CD4-positive, CD25-positive, alpha-beta regulatory T cell (primary cell): ENCODE measurements at regions not wholly inside any gene's neighbourhood (a gene's known extent, or its start where the extent isn't known, plus 50 kb on each side); places are given as distances from the start of the nearest gene placed in this dataset.

Source experiments
- ATAC-seq, 2 donors: fragments of 150-1000 bp; cut with Tn5 transposase; one replicate each; pipeline ENCODE4 v1.10.0; 2021; ENCODE audit warnings: low read depth in 2 of 2, moderate number of reproducible peaks in 2 of 2, moderate library complexity in 1 of 2
- DNase-seq, 3 donors: peaks; one replicate each; pipeline versions ENCODE4 v3.0.0 to v3.0.0-alpha.2; 2012 to 2022; ENCODE audit warnings: mixed read lengths in 1 of 3
- H3K27ac ChIP-seq: one replicate; pipeline ENCODE4 v1.7.0; 2013; ENCODE audit warnings: mild to moderate bottlenecking, low read length; ENCODE audit not compliant: insufficient read depth, poor library complexity, severe bottlenecking
- H3K27me3 ChIP-seq: one replicate; pipeline ENCODE4 v1.7.0; 2013; ENCODE audit warnings: low read length; ENCODE audit not compliant: control insufficient read depth, insufficient read depth
- H3K36me3 ChIP-seq: one replicate; pipeline ENCODE4 v1.7.0; 2013; ENCODE audit warnings: mild to moderate bottlenecking, low read length, moderate library complexity; ENCODE audit not compliant: control insufficient read depth, insufficient read depth
- H3K4me1 ChIP-seq: 2 replicates; pipeline ENCODE4 v1.7.0; 2013; ENCODE audit warnings: mild to moderate bottlenecking, low read length; ENCODE audit not compliant: insufficient read depth, control insufficient read depth, poor library complexity, severe bottlenecking
- H3K4me3 ChIP-seq: one replicate; pipeline ENCODE4 v1.7.0; 2013; ENCODE audit warnings: low read depth, mild to moderate bottlenecking, low read length, moderate library complexity
- H3K9me3 ChIP-seq, 2 experiments: 1 replicate in 1 of 2; 2 replicates in 1 of 2; pipeline ENCODE4 v1.7.0; 2013; ENCODE audit warnings: low read length in 2 of 2, mild to moderate bottlenecking in 1 of 2, moderate library complexity in 1 of 2; ENCODE audit not compliant: control insufficient read depth in 2 of 2
- H3K27ac Mint-ChIP-seq, 3 donors: one replicate each; pipeline ENCODE4 v1.8.0; 2020 to 2022; ENCODE audit warnings: mild to moderate bottlenecking in 3 of 3, mixed read lengths in 3 of 3, moderate library complexity in 2 of 3
- H3K27me3 Mint-ChIP-seq: one replicate; pipeline ENCODE4 v1.8.0; 2022; ENCODE audit warnings: mild to moderate bottlenecking, mixed read lengths
- H3K36me3 Mint-ChIP-seq: one replicate; pipeline ENCODE4 v1.8.0; 2020; ENCODE audit warnings: mixed read lengths
- H3K4me1 Mint-ChIP-seq, 4 donors: one replicate each; pipeline ENCODE4 v1.8.0; 2020 to 2022; ENCODE audit warnings: mixed read lengths in 4 of 4, mild to moderate bottlenecking in 1 of 4
- H3K4me3 Mint-ChIP-seq, 4 donors: one replicate each; pipeline ENCODE4 v1.8.0; 2020 to 2022; ENCODE audit warnings: mild to moderate bottlenecking in 4 of 4, mixed read lengths in 4 of 4, moderate library complexity in 3 of 4
- H3K9me3 Mint-ChIP-seq, 7 donors: one replicate each; pipeline ENCODE4 v1.8.0; 2020 to 2022; ENCODE audit warnings: mixed read lengths in 7 of 7, mild to moderate bottlenecking in 3 of 7, moderate library complexity in 2 of 7

GRCh38 chr6:164025180-164025579 lies 610.7 kb downstream of the QKI start:
- Mint-ChIP-seq H3K4me1 (no peaks in the 10 kb centered on the region), H3K9me3 (peaks cover 0 to 2% (median 0%) of the 10 kb centered on the region in 7 donors), H3K27me3 (peaks cover 4% of the 10 kb centered on the region), H3K4me3 (no peak overlapping the region), H3K27ac (no peak overlapping the region), H3K36me3 (no peaks in the 10 kb centered on the region)
- ATAC-seq (no peak), DNase-seq (no peak)
- Histone ChIP-seq H3K27ac (no peak overlapping the region), H3K9me3 (no peaks in the 10 kb centered on the region), H3K27me3 (no peaks in the 10 kb centered on the region), H3K36me3 (no peaks in the 10 kb centered on the region), H3K4me1 (no peaks in the 10 kb centered on the region), H3K4me3 (no peak overlapping the region)

GRCh38 chr6:164023535-164023934 lies 609.0 kb downstream of the QKI start:
- Histone ChIP-seq H3K9me3 (no peaks in the 10 kb centered on the region), H3K27me3 (no peaks in the 10 kb centered on the region), H3K4me1 (no peaks in the 10 kb centered on the region), H3K36me3 (no peaks in the 10 kb centered on the region), H3K4me3 (no peak overlapping the region), H3K27ac (no peak overlapping the region)
- Mint-ChIP-seq H3K27me3 (peaks cover 4% of the 10 kb centered on the region), H3K4me1 (no peaks in the 10 kb centered on the region), H3K36me3 (no peaks in the 10 kb centered on the region), H3K4me3 (no peak overlapping the region), H3K27ac (no peak overlapping the region), H3K9me3 (peaks cover 0 to 3% (median 1%) of the 10 kb centered on the region in 7 donors)
- no peak for ATAC-seq
- DNase-seq = no peak

- Histone ChIP-seq H3K9me3 (no peaks in the 10 kb centered on the region), H3K4me3 (no peak overlapping the region), H3K27ac (no peak overlapping the region), H3K36me3 (no peaks in the 10 kb centered on the region), H3K4me1 (no peaks in the 10 kb centered on the region), H3K27me3 (no peaks in the 10 kb centered on the region)
- no peak for DNase-seq
- no peak overlapping the region for H3K27ac Mint-ChIP-seq
- no peak overlapping the region for H3K4me3 Mint-ChIP-seq
- no peaks in the 10 kb centered on the region for H3K4me1 Mint-ChIP-seq
- peaks cover 4% of the 10 kb centered on the region for H3K27me3 Mint-ChIP-seq
- H3K36me3 Mint-ChIP-seq = no peaks in the 10 kb centered on the region
- H3K9me3 Mint-ChIP-seq = peaks cover 0 to 4% (median 2%) of the 10 kb centered on the region in 7 donors
- ATAC-seq = no peak
Observed at GRCh38 chr6:164022632-164023031, 608.1 kb downstream of the QKI start.

- Mint-ChIP-seq H3K27ac (no peak overlapping the region), H3K27me3 (peaks cover 4% of the 10 kb centered on the region), H3K9me3 (peaks cover 0 to 4% (median 2%) of the 10 kb centered on the region in 7 donors), H3K36me3 (no peaks in the 10 kb centered on the region), H3K4me3 (no peak overlapping the region), H3K4me1 (no peaks in the 10 kb centered on the region)
- no peak overlapping the region for H3K4me3 ChIP-seq
- ATAC-seq (no peak), DNase-seq (no peak)
- no peaks in the 10 kb centered on the region for H3K36me3 ChIP-seq
- no peak overlapping the region for H3K27ac ChIP-seq
- H3K4me1 ChIP-seq = no peaks in the 10 kb centered on the region
- H3K27me3 ChIP-seq = no peaks in the 10 kb centered on the region
- no peaks in the 10 kb centered on the region for H3K9me3 ChIP-seq
Observed at GRCh38 chr6:164021589-164022250, 607.2 kb downstream of the QKI start.

- Mint-ChIP-seq H3K27me3 (peaks cover 4% of the 10 kb centered on the region), H3K27ac (no peak overlapping the region), H3K4me3 (no peak overlapping the region), H3K4me1 (no peaks in the 10 kb centered on the region), H3K36me3 (no peaks in the 10 kb centered on the region), H3K9me3 (peaks cover 0 to 4% (median 2%) of the 10 kb centered on the region in 7 donors)
- no peaks in the 10 kb centered on the region for H3K36me3 ChIP-seq
- H3K27me3 ChIP-seq = no peaks in the 10 kb centered on the region
- DNase-seq (no peak), ATAC-seq (no peak)
- H3K4me1 ChIP-seq = no peaks in the 10 kb centered on the region
- no peaks in the 10 kb centered on the region for H3K9me3 ChIP-seq
- H3K27ac ChIP-seq = no peak overlapping the region
- no peak overlapping the region for H3K4me3 ChIP-seq
Observed at GRCh38 chr6:164020142-164020541, 605.6 kb downstream of the QKI start.

- DNase-seq (no peak), ATAC-seq (no peak)
- Histone ChIP-seq H3K27ac (no peak overlapping the region), H3K4me3 (no peak overlapping the region), H3K27me3 (no peaks in the 10 kb centered on the region), H3K36me3 (no peaks in the 10 kb centered on the region), H3K9me3 (no peaks in the 10 kb centered on the region), H3K4me1 (no peaks in the 10 kb centered on the region)
- Mint-ChIP-seq H3K4me1 (no peaks in the 10 kb centered on the region), H3K27me3 (no peaks in the 10 kb centered on the region), H3K4me3 (no peak overlapping the region), H3K9me3 (peaks cover 0 to 4% (median 2%) of the 10 kb centered on the region in 7 donors), H3K36me3 (no peaks in the 10 kb centered on the region), H3K27ac (no peak overlapping the region)
Observed at GRCh38 chr6:164018133-164018532, 603.6 kb downstream of the QKI start.

- no peaks in the 10 kb centered on the region for H3K9me3 ChIP-seq
- H3K4me1 ChIP-seq = no peaks in the 10 kb centered on the region
- Mint-ChIP-seq H3K4me3 (no peak overlapping the region), H3K27me3 (peaks cover 4% of the 10 kb centered on the region), H3K9me3 (peaks cover 0 to 4% (median 2%) of the 10 kb centered on the region in 7 donors), H3K36me3 (no peaks in the 10 kb centered on the region), H3K4me1 (no peaks in the 10 kb centered on the region), H3K27ac (no peak overlapping the region)
- no peak for ATAC-seq
- DNase-seq = no peak
- H3K27me3 ChIP-seq = no peaks in the 10 kb centered on the region
- no peak overlapping the region for H3K27ac ChIP-seq
- H3K4me3 ChIP-seq = no peak overlapping the region
- no peaks in the 10 kb centered on the region for H3K36me3 ChIP-seq
Observed at GRCh38 chr6:164016056-164016455, 601.5 kb downstream of the QKI start.

- Histone ChIP-seq H3K27ac (no peak overlapping the region), H3K27me3 (no peaks in the 10 kb centered on the region), H3K4me1 (no peaks in the 10 kb centered on the region), H3K4me3 (no peak overlapping the region), H3K36me3 (no peaks in the 10 kb centered on the region), H3K9me3 (no peaks in the 10 kb centered on the region)
- no peaks in the 10 kb centered on the region for H3K4me1 Mint-ChIP-seq
- no peaks in the 10 kb centered on the region for H3K36me3 Mint-ChIP-seq
- peaks cover 4% of the 10 kb centered on the region for H3K27me3 Mint-ChIP-seq
- H3K27ac Mint-ChIP-seq = no peak overlapping the region
- H3K4me3 Mint-ChIP-seq = no peak overlapping the region
- peaks cover 0 to 4% (median 0%) of the 10 kb centered on the region in 7 donors for H3K9me3 Mint-ChIP-seq
- no peak for DNase-seq
- no peak for ATAC-seq
Observed at GRCh38 chr6:164015088-164015484, 600.6 kb downstream of the QKI start.
